Upper lobe of left lung (tissue), 4 donors: ENCODE measurements at regions not wholly inside any gene's neighbourhood (a gene's known extent, or its start where the extent isn't known, plus 50 kb on each side); places are given as distances from the start of the nearest gene placed in this dataset.

Experiments used
- EP300 ChIP-seq, 4 donors: sonication (generic); formaldehyde crosslinking; IDR thresholded peaks; one replicate each; pipeline ENCODE4 v1.5.1; 2017; ENCODE audit warnings: antibody characterized with exemption in 4 of 4, control low read depth in 2 of 4
- TF ChIP-seq, protein P1 (sequence below), 6 experiments: fragments of 450-650 bp in 4 of 6; fragments of 200-600 bp in 2 of 6; sonication (generic) in 2 of 6; IDR thresholded peaks; one replicate each; pipeline ENCODE4 v1.5.1; 2016 to 2019; ENCODE audit warnings: antibody characterized with exemption in 6 of 6

DNA sequence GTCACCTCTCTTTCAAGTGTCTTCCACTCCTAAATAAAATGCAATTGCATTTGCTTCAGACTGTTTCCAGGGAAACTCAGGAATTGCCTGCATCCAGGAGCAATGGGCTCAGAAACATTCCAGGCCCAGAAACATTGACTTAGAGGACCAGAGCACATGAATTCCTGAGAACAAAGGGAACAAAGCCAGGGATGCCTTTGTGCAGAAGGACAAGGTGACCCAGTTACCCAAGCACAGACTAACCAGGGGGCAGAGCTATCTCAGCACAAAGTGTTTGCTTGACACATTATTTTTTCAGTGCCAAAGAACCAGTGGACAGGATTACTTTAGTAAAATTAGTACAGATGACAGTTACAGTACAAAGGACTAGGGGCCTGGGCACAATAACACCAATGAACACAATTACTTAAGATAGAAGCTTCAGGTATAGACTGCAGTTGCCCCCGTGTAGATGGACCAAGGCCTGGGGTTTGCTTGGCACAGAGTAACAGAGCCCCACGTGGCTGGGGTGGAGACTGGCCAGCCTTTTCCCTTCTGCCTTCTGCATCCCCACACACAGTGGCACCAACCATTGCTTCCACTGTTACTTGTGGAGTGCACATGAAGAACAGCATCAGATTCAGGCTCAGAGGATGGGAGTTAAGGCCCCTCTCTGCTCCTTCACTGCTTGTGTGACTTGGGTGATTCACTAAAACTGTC is 500.8 kb downstream of the INSC start:
- no peak for TF ChIP-seq EP300 (IDR thresholded peaks at IDR 0.05)
- TF ChIP-seq, protein P1, sequence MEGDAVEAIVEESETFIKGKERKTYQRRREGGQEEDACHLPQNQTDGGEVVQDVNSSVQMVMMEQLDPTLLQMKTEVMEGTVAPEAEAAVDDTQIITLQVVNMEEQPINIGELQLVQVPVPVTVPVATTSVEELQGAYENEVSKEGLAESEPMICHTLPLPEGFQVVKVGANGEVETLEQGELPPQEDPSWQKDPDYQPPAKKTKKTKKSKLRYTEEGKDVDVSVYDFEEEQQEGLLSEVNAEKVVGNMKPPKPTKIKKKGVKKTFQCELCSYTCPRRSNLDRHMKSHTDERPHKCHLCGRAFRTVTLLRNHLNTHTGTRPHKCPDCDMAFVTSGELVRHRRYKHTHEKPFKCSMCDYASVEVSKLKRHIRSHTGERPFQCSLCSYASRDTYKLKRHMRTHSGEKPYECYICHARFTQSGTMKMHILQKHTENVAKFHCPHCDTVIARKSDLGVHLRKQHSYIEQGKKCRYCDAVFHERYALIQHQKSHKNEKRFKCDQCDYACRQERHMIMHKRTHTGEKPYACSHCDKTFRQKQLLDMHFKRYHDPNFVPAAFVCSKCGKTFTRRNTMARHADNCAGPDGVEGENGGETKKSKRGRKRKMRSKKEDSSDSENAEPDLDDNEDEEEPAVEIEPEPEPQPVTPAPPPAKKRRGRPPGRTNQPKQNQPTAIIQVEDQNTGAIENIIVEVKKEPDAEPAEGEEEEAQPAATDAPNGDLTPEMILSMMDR (IDR thresholded peaks at IDR 0.05): no peak
